ENCODE measurements at regions not wholly inside any gene's neighbourhood (a gene's known extent, or its start where the extent isn't known, plus 50 kb on each side); places are given as distances from the start of the nearest gene placed in this dataset.

DNA sequence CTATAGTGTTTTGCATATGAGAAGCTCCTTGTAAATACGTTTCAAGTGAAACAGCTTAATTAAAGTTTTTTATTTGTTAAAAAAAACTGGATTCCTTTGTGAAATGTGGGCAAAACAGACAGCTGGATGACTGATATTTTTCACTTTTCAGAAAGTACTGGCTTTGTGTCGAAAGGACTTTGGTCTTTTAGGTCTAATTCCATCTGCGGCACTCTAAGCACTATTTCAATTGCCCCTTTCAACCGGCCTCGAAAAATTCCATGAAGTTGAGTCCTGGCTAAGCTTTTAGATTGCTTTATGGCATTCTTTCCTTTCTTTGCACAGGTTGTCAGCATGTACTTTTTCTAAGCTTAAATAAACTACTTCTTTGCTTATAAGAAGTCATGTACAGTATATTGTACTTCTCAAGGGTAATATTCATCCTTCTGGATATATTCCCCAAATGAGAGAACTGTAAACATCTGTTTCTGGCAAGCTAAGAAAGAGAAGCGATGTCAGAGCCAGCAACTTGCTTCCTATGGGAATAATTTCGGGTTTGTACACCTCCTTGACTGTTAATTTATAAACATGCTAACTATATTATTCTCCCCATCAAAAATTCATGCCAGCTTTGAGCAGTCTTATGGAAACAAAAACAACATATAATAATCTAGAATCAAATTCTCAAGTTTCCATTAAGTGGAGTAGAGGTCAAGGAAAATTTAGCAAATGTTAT, 611.3 kb downstream of the ETNK1 start:
- Mint-ChIP-seq H3K36me3 (ENCODE audit: insufficient read depth in 1 of 3, low read depth in 3 of 3) (no peaks in the 10 kb centered on the region), H3K4me3 (no peak overlapping the region), H3K27ac (no peak overlapping the region), H3K4me1 (peaks cover 3 to 6% of the 10 kb centered on the region in 2 experiments), H3K27me3 (ENCODE audit: low read depth) (no peaks in the 10 kb centered on the region), H3K9me3 (no peaks in the 10 kb centered on the region)
- no peaks in the 10 kb centered on the region for H4K20me1 ChIP-seq (ENCODE audit: control insufficient read depth, insufficient read depth, insufficient read length)
- no peak overlapping the region for H2AFZ ChIP-seq (ENCODE audit: low read length)
- no peak overlapping the region for H2BK15ac ChIP-seq (ENCODE audit: low read depth, low read length)
- no peak for DNase-seq
- no peak overlapping the region for H3K14ac ChIP-seq (ENCODE audit: insufficient read depth, low read length)
- no peak overlapping the region for H3K56ac ChIP-seq (ENCODE audit: insufficient read length, low read depth, low read length)
- no peaks in the 10 kb centered on the region for H3K79me2 ChIP-seq (ENCODE audit: insufficient read depth, low read length)
- H3K23me2 ChIP-seq (ENCODE audit: insufficient read length, low read depth, low read length, poor library complexity, severe bottlenecking), result no peaks in the 10 kb centered on the region
- no peak overlapping the region for H3K9ac ChIP-seq (ENCODE audit: extremely low read depth, insufficient read length, low read length)
- H2BK12ac ChIP-seq (ENCODE audit: insufficient read length, low read depth, low read length), result no peak overlapping the region
- H3K23ac ChIP-seq (ENCODE audit: insufficient read length, low read depth, low read length), result no peak overlapping the region
- no peak overlapping the region for H3K4ac ChIP-seq (ENCODE audit: low read depth, low read length)
- H3K4me2 ChIP-seq (ENCODE audit: insufficient read depth, insufficient read length, low read length), result no peak overlapping the region
- no peaks in the 10 kb centered on the region for H3K79me1 ChIP-seq (ENCODE audit: insufficient read depth, low read depth, low read length, poor library complexity, severe bottlenecking)
- no peak overlapping the region for H3K27ac ChIP-seq (ENCODE audit: insufficient read length, low read depth, low read length)
- no peak overlapping the region for H4K8ac ChIP-seq (replicated peaks; ENCODE audit: insufficient read length, low read depth, low read length)
- no peak overlapping the region for H2BK120ac ChIP-seq (ENCODE audit: low read depth, low read length, poor library complexity, severe bottlenecking)
- H2BK20ac ChIP-seq (ENCODE audit: low read depth, low read length, poor library complexity, severe bottlenecking), result no peak overlapping the region
- no peaks in the 10 kb centered on the region for H3K27me3 ChIP-seq (ENCODE audit: insufficient read depth, low read length)
- H4K5ac ChIP-seq (ENCODE audit: insufficient read length, low read depth, low read length), result no peak overlapping the region
- no CpG with 5 or more reads among the region's 7 CpGs for WGBS (ENCODE audit: extremely low coverage, insufficient read length, low lambda C conversion rate)
- TF ChIP-seq, protein P1, sequence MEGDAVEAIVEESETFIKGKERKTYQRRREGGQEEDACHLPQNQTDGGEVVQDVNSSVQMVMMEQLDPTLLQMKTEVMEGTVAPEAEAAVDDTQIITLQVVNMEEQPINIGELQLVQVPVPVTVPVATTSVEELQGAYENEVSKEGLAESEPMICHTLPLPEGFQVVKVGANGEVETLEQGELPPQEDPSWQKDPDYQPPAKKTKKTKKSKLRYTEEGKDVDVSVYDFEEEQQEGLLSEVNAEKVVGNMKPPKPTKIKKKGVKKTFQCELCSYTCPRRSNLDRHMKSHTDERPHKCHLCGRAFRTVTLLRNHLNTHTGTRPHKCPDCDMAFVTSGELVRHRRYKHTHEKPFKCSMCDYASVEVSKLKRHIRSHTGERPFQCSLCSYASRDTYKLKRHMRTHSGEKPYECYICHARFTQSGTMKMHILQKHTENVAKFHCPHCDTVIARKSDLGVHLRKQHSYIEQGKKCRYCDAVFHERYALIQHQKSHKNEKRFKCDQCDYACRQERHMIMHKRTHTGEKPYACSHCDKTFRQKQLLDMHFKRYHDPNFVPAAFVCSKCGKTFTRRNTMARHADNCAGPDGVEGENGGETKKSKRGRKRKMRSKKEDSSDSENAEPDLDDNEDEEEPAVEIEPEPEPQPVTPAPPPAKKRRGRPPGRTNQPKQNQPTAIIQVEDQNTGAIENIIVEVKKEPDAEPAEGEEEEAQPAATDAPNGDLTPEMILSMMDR (conservative IDR thresholded peaks at IDR 0.05), result no peak
- H2BK5ac ChIP-seq (ENCODE audit: insufficient read length, low read length), result no peak overlapping the region
- H4K91ac ChIP-seq (ENCODE audit: insufficient read length, low read depth, low read length), result no peak overlapping the region
- H3K18ac ChIP-seq (ENCODE audit: insufficient read length, low read depth, low read length), result no peak overlapping the region
- H3T11ph ChIP-seq (ENCODE audit: low read length), result no peak overlapping the region
- H3K4me1 ChIP-seq (ENCODE audit: insufficient read depth, low read length), result no peaks in the 10 kb centered on the region; the same call in 1 of the 2 replicates
- H2AK5ac ChIP-seq (ENCODE audit: insufficient read length, low read length), result no peak overlapping the region
- no peaks in the 10 kb centered on the region for H3K9me3 ChIP-seq (ENCODE audit: control insufficient read depth, low read depth, low read length)
